ENCODE measurements at regions not wholly inside any gene's neighbourhood (a gene's known extent, or its start where the extent isn't known, plus 50 kb on each side); places are given as distances from the start of the nearest gene placed in this dataset.
A peak's percentile ranks its signal among the peaks of the same experiment; 100 is the strongest.

- TF ChIP-seq FOXP1 (IDR thresholded peaks at IDR 0.05) (peak; percentile 63; the same call in 1 of the 2 replicates), FOXP1 (CRISPR knock-in tag; IDR thresholded peaks at IDR 0.05) (peak; percentile 90), GMEB1 (CRISPR knock-in tag; IDR thresholded peaks at IDR 0.05; ENCODE audit: borderline replicate concordance) (no peak), TFDP1 (CRISPR knock-in tag; IDR thresholded peaks at IDR 0.05; ENCODE audit: borderline replicate concordance) (no peak)
Observed at GRCh38 chr9:15079989-15080388, 169.8 kb upstream of the FREM1 start (continued).

- Histone ChIP-seq H3K36me3 (replicated peaks in 1 of 2; ENCODE audit: control insufficient read depth in 1 of 2, insufficient read depth in 2 of 2, low read length in 2 of 2) (no peaks in the 10 kb centered on the region), H4K20me1 (ENCODE audit: insufficient read depth, low read length) (no peaks in the 10 kb centered on the region), H3K27me3 (ENCODE audit: control insufficient read depth in 1 of 2, insufficient read depth in 2 of 2, low read length in 2 of 2) (no peaks in the 10 kb centered on the region), H3K4me2 (ENCODE audit: low read depth, low read length) (no peak overlapping the region), H3K4me3 (replicated peaks in 1 of 3; ENCODE audit: insufficient read depth in 1 of 3, low read depth in 2 of 3, low read length in 3 of 3) (no peak overlapping the region), H3K27ac (ENCODE audit: extremely low read length, insufficient read depth, low read length) (no peak overlapping the region), H2AFZ (ENCODE audit: low read length) (no peak overlapping the region), H3K9ac (ENCODE audit: insufficient read depth, low read depth, low read length) (no peak overlapping the region), H3K4me1 (ENCODE audit: insufficient read depth, low read length) (peaks cover 43% of the 10 kb centered on the region), H3K9me3 (ENCODE audit: low read length) (no peaks in the 10 kb centered on the region), H3K79me2 (ENCODE audit: insufficient read depth, low read length) (no peaks in the 10 kb centered on the region)
- CTCF ChIA-PET (ENCODE audit: low intra/inter-chr PET ratio, low total read pairs) = no interaction called here
- no TSS peak for BruUV-seq (replicated peaks)
- DNase-seq (ENCODE audit: low spot score) = no peak
- in situ Hi-C loops (cut with HindIII; ENCODE audit: extremely low pct_ligation_motif_present, low pct_unique_long_range_greater_than_20kb) = no loop called here
- TF ChIP-seq CEBPB (IDR thresholded peaks at IDR 0.05; ENCODE audit: borderline replicate concordance, low read depth, low read length) = peak; percentile 19; the same call in 1 of the 2 replicates
- no peak for TF ChIP-seq ZFP36 (IDR thresholded peaks at IDR 0.05; ENCODE audit: borderline replicate concordance, low read depth, low read length, partially characterized antibody)
- TF ChIP-seq ZNF230 (CRISPR knock-in tag; IDR thresholded peaks at IDR 0.05) = no peak
- no peak for TF ChIP-seq ZNF207 (IDR thresholded peaks at IDR 0.05; ENCODE audit: borderline replicate concordance)
- POLR2A ChIA-PET = no interaction called here
- 24% methylated on average over 7 of the region's 7 CpGs for WGBS (ENCODE audit: low lambda C conversion rate)
- ATAC-seq = no peak
- FAIRE-seq = no peak
- intact Hi-C loops (cut with micrococcal nuclease; ENCODE audit: unreplicated experiment) = no loop called here
Observed at GRCh38 chr9:15077946-15078729, 167.9 kb upstream of the FREM1 start.

All from HepG2 (cell line).